Fibroblast of skin of right quadriceps (primary cell): ENCODE measurements at regions not wholly inside any gene's neighbourhood (a gene's known extent, or its start where the extent isn't known, plus 50 kb on each side); places are given as distances from the start of the nearest gene placed in this dataset.

Experiments
- DNase-seq: peaks from one replicate; pipeline ENCODE4 v3.0.0-alpha.2; 2013

DNA sequence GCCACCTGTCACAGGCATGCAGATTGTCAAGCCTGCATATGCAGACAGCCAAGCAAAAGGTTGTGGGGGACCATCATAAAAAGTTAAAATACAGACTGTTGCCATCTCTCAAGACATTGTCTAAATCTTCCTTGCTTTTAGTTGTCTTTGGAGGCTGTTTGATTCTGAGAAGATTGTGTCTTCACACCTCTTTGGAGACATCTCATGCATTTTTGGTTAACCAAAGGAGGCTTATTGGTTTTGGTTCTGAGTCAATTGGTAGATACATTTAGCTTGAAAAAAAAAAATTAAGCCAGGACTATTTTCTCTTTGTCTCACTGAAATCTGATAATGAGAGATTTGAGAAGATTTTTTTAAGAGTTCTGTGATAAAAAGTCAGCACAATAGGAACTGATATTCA is 217.6 kb downstream of the LYPLAL1 start:
- no peak for DNase-seq

DNA sequence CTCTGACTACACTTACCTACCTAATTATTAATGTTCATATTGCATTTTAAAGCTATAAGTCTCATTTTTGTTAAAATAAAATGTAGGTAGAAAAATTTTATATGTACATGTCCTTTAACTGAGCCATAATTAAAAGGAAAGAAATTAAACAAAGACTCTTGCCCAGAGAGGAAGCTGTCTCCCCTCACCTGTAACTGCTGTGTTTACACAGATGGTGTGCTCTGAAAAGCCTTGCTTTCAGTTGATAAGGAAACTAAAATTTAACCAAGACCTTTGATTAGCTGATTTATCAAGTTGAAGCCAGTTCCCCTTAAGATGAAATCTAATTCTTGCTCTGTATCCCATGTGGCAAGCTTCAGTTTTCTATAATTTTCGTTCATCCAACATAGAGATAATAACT is 213.5 kb downstream of the LYPLAL1 start:
- DNase-seq = no peak

DNA sequence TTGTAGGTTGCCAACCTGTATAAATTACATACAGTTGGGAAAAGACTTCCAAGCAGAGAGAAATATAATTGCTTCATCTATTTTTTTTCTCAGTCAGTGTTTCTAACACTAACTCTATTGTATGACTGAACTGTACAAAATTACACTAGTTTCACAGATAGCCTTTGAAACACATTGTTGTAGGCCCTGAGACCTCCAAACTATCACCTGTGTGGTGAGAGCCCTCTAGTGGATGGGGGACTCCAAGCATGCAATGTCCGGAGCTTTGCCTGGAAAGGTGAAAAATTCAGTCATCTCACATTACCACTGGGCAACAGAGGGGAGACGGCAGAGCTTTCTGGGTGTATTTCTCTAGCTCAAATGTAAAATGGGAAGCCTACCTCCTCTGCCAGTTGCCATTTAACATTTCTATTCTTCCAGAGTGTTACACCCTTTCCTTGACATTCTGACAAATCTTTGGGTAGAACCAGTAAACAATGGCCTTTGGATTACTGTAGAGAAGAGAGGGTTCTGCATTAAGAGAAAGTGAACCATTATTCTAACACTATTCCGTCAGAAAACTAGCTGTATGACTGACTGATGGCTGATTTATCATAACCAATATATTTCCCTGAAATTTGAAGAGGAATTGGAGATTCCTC is 212.2 kb downstream of the LYPLAL1 start:
- DNase-seq = peak; percentile 57

DNA sequence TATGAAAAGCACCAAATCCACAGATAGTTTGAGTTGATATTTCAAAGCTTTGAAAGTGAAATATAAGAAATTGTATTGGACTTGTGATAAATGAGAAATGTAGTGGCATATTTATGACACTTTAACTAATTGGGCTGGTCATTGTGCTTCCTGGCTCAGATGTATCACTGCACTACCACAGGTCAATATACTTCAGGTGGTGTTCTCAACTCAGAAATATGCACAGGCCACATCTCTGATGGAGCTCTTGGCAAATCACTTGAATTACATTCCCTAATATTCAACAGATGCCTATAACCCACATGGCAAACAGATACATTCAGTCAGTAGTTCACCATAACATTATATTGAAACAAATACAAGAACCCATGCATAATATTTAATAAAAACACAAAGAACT is 209.6 kb downstream of the LYPLAL1 start:
- no peak for DNase-seq

DNA sequence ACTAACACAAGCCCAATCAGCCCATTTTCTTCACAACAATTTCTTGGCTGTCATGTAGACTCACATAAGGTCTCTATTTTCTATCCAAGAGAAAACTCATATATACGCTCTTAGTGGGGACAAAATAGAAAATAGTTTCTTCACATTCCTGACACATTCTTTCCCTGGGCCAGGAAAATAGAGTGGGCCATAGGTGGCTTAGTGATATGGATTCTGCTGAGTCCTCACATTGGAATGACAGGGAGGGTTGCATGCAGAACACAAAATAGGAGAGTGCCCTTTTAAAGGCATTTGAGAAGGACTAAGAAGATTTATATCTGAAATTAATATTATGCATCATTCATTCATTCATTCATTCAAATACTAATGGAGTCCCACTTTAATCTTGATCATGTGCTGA is 207.7 kb downstream of the LYPLAL1 start:
- no peak for DNase-seq

DNA sequence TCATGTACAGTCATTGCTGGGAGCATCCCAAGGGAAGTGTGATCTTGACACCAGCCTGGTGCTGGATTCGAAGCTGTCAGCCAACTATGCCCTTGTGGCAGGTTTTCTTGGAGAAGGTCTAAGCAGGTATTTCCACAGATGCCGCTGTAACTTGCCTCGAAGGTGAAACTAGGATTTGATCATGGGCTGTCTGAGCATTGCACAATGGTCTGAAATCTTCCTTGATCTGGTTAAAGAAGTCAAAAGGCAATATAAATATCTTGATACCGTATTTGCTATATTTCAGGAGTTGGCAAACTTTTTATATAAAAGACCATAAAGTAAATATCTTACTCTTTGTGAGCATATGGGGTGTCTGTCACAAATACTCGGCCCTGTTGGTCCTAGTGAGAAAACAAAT is 206.8 kb downstream of the LYPLAL1 start:
- DNase-seq = no peak

DNA sequence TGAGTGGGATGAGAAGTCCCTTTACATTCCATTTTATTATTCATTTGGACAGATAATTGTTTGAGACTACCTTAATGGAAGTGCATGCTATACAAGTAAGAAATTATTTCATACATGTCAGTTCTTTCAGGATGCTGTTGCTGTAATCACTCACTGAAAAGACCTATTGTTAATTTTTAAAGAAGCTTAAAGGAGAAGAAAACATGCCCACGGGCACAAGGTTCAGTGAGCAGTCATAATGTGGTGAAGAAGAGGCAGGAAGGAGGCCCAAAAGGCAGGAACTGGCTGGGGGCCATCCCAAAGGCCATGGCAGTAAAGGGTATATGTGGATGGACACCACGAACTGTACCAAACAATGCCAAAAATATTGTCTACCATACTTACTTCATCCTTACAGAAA is 206.0 kb downstream of the LYPLAL1 start:
- DNase-seq = no peak

DNA sequence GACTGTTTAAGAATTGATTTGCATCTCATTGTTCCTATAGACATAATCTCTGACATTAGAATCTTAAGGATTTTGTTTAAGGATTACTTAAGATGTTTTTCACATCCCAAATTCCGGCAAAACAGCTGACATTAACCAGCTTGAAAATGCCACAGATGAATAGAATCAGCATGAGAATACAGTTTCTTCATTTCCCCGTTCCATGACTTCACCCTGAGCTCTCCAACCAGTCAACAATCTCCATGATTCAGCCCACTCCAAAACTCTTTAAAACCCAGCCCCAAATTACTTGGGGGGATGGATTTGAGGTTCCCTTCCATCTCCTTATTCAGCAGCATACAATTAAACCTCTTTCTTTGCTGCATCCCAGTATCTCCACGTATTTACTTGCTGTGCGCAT is 201.0 kb downstream of the LYPLAL1 start:
- no peak for DNase-seq

DNA sequence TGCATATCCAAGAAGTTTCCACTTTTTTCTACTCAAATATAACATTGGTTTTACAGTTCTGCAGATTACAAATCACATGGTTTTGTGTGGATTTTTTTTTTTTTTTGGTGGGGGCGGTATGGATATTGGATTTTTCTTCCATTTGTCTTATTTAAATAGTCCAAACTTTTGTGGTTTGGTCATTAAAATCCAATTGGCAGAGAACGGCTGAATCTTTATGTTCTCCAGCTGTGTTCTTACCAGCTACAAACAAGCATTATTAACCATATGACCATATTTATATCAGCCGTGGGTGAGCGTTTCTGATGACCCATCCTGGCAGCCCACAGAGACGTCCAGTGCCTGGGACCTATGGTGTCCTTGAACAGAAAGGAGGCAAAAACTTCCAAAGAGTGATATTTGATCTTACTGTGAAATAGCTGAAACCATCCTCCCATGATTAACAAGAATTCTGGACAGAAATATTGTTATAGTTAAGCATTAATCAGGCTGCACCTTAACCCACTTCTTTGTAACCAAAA is 200.4 kb downstream of the LYPLAL1 start:
- DNase-seq = no peak

DNA sequence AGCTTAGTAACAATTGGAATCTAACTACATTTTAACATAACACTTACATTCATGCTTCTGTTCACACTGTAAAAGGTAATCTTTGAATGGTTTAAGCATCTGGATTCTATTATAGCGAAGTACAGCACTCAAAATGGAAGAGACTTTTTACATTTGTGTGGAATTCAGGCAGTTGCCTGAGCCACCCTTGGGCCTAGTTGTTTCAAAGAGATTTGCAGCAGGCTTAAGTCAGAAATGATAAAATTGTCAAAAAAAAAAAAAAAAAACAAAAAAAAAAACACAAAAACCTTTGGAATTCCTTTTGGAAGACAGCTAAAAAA is 199.9 kb downstream of the LYPLAL1 start:
- DNase-seq = peak; percentile 39

DNA sequence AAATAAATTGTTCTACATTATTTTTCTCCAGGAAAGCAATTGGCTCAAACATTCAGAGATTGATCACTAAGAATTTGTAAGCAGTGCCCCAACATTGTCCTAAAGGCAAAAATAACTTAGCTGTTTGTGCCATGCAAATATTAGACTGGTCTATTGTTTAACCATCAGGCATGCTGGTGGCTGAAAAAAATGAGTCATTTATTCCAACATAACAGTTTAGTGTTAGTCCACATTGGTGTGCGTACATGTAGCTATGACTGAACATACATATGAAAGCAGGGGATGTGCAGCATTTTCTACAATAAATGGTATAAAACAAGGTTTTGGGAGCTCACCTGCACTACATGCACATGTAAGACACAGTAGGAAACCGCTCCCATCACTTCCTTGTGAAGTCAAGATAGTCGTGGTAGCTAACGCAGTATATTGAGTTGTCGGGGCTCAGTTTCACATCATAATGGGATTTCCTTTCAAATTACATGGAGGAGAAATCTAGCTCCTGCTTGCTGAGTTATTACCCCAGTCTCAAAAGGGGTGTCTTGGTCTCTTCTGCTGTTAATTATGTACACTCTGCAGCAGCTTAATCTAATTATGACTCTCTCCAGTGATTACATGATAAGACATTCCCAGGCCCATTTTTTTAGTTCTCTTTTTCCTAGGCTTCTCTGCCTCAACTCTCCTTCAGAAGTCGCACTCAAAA is 199.4 kb downstream of the LYPLAL1 start:
- peak; percentile 8 for DNase-seq

DNA sequence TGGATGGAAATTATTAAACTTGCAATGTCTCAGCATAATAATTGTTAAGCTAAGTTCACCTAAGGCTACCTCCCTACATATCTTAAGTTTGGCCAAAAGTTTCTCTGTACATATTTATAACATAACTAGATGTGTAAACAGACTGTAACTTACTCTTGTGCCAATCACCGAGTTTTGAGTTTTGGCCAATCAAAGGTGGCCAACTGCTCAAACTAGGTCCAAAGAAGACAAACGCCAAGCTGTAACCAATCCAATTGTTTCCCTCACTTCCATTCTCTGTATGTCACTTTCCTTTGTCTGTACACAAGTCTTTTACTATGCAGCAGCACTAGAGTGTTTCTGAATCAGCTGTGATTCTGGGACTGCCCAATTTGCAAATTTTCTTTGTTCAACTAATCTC is 197.8 kb downstream of the LYPLAL1 start:
- no peak for DNase-seq

DNA sequence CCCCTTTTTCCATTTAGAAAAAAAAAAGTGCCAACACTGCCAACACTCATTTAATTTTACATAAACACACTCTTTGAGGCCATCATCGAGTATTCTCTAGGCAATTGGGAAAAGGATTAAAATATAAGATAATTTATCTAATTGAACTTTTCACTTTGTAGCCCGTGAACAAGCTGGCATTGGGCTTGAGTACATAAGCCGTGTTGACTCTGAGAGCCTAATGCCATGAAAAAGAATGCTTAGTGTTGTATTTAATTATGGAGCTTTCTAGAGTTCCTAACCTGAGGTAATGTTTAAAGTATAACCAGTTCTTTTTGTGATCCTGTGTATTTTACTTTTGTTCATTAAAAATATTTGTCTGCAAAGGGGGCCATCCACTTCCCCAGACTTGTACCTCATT is 193.8 kb downstream of the LYPLAL1 start:
- no peak for DNase-seq

DNA sequence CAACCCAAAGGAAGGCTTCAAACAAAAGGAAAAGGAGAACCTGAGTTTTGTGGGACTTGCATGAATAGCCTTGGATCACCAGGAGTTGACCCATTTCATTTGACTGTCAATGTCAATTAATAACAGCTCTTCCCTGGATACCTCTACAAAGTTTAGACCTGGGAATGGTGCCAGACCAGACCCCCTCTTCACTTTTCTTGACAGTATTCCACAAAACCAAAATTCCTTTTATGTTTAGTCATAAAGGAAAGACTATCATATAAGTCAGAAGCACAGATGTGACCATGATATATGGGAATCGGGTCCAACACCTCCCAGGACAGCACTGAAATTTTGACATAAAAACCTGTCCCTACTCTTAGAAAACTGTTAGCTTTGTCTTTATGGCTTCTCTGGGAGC is 191.8 kb downstream of the LYPLAL1 start:
- DNase-seq = peak; percentile 36

DNA sequence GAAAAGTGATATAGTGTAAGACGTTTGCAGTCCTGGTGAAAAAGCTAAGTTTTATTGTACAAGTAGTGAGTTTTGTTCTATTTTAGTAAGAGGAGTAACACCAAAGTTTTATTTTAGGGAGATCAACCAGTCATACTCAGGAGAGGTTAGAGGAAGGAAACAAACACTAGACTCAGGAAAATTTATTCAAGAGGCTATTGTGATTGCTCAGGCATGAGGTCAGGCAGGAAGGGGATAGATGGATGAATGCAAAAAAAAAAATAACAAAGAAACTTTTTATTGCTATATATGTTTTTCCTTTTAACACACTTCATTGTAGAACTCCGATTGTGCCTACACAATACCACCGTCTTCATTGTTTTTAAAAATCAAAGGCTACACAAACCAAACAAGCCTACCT is 189.0 kb downstream of the LYPLAL1 start:
- no peak for DNase-seq

DNA sequence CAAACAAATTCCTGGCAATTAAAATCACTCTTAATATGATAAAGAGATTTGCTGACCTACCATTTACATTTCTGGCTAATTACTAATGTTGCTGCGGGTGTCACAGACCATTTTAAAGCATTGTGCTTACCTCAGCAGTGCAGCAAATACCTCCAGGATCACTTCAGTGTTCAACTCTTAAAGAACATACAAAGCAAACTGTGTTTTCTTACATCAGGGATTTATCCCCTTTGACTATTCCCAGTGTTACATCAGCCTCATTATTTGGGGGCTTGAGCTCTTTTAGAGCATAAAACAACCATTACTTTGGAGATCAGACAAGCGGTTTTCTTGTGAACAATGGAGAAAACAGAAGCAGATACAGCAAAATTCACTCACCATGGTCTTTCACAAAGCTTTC is 185.4 kb downstream of the LYPLAL1 start:
- peak; percentile 11 for DNase-seq

DNA sequence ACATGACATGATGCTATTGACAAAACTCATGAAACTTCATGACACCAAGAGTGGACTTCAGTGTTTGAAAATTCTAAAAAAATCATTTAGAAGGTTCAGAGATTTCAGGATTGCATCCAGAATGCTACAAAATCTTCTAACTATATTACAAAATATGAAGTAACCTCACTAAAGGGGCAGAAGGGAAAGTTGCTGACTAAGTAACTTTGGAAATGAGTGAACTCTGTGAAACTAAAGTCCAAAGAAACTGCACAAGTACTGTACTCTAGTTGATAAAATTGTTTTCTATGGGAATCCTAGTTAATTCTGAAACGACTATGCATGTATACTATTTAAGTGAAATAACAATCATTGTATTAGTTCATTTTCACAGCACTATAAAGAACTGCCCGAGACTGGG is 184.4 kb downstream of the LYPLAL1 start:
- no peak for DNase-seq

DNA sequence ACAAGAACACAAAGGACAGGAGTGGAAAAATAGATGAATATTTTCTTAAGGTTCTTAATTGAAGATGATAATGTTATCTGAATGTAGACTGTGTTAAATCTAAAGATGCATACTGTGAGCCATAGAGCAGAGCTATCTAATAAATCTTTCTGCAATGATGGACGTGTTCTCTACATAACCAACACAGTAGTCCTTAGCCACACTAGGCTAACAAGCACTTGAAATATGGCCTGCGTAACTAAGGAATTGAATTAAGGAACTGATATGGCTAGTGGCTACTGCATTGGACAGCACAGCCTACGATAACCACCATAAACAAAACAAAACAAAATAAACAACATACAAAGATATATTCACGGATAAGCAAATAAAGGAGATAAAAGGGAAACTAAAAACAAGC is 181.3 kb downstream of the LYPLAL1 start:
- DNase-seq = no peak

DNA sequence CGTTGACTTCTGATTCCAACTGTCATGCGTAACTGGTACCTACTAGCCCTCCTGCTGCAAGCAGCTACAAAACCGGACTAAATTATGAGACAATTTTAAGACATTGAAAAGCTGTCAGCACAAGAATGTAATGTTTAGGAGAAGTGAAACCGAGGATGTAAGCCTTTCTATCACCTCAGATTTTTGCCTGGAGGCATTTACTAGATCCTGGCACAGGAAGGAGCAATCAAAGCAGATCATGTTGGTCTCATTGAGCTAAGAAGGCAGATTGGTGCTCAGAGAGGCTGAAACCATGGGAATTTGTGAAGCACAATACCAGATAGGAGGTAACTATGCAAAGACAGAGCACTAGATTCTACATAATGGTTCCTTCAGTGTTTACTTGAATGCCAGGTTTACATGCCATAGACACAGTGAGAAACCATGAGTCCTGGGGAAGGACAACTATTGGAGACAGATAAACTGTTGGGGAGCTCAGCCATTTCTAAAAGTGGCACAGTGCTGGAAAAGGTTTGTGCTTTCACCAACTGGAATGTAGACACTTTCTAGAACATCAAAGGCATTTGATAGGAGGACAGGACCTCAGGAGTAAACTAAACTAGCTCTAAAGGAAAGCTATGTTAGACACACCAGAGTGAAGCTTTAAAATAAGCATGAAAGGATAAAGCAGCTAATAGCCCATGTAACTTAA is 179.4 kb downstream of the LYPLAL1 start:
- no peak for DNase-seq

DNA sequence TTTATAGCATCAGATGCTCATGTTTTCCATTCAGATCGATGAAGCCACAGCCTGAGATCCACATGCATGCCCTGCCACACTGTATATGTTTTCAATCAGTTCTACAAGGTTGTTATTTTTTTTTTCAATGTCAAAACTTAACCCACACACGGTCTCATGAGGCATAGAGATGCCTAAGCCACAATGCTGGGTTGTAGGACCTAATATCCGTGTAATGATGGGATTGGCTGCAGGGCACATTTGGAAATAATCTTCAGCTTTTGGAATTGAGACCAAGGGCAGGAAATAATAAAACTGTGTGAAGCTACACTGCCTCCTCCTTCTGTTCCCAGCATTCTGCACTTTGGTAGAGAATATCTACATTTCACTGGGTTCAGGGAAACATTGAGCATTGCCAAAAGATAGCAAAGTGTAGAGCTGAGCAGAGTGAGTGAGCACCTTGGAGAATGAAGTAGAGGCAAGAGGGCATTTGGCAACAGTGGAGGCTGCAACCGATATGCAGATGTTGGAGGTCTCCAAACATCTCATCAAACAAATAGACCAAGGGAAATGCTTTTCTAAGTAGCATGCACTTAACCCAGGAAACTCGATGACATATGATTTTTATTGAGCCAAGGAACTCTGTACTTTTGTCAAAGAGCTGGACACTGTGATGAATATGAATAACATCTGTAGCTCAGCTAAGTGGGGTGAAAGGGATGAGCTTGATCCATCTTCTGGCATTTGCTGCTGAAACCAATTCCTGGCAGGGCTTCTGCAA is 176.7 kb downstream of the LYPLAL1 start:
- no peak for DNase-seq

DNA sequence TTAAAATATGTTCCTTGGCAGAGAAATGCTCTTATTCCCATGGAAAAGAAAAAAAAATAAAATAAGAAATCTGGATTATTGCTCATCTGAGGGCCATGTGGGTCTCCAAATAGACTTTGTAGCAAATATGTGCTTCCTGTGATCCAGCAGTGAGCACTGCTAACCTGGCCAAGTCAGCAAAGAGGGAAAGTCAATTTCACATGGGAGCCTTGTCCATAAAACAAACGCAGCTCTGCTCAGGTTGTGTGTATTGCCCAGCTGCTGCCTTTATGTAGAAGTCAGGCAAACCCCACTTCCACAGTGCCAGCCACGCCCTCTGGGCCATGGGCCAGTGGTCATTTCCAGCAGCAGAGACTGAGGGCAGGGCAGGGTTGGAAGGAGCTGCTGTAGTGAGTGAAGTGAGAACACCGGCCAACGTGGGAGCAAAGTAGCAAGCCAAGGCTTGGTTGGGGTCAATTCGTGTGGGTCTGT is 174.3 kb downstream of the LYPLAL1 start:
- DNase-seq = no peak

DNA sequence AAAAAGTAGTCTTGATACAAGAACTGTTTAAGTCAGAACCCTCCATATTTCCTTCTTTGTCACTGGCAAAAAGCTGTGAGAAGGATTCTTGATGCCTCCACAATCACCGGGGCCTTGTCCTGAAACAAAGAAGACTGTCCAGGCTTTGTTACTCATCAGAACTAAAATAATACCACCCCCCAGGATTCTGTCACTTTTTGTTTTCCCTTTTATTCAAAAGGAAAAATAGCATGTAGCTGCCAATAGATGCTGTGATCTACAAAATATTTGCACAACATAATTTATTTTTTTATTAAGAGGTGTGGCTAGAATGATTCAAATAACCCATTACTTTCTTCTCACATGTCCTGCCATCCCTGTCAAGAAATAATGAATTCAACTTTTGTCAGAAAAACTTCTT is 173.7 kb downstream of the LYPLAL1 start:
- DNase-seq = no peak

DNA sequence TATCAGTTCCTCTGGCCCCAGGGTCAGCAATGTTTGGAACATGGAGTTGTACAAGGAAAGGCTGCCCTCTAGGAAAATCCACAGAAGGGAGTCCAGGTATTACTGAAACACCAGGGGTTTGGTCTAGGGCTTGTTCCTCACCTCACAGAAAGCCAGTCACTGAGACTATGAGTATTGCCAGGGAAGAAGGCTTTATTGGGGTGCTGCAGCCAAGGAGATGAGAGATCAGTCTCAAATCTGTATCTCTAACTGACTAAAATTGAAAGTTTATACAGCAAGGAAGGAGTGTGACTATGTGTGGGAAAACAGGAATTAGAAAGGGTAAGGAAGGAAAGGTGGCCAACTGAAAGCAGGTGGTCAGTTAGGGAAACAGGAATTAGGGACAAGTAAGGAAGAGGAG is 172.3 kb downstream of the LYPLAL1 start:
- no peak for DNase-seq

DNA sequence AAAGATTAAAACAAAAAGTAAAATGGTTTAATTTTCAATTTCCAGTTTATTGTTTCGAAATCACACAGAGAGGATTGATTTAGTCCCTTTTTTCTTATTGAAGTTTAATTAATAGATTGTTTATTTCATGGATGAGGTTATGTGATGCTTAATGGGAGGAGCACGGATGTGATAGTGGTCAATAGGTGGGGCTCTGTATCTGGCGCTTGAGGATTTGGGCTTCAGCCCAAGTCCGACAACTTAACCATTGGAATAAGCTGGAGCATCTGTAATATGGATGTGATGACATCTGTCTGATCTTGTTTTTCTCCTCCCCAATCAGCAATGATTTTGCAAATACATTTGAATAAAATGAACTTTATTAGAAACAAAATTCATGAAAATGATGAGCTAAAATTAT is 169.2 kb downstream of the LYPLAL1 start:
- DNase-seq = no peak
